ENCODE measurements at regions not wholly inside any gene's neighbourhood (a gene's known extent, or its start where the extent isn't known, plus 50 kb on each side); places are given as distances from the start of the nearest gene placed in this dataset.
A peak's percentile ranks its signal among the peaks of the same experiment; 100 is the strongest.

- no peak overlapping the region for H3K4me3 ChIP-seq (ENCODE audit: low read length)
- DNase-seq (ENCODE audit: low read depth): no peak
- TF ChIP-seq CTCF (conservative IDR thresholded peaks at IDR 0.05; ENCODE audit: low read depth, low read length): no peak
Observed at GRCh38 chr4:53713767-53714166, 122.5 kb upstream of the LNX1 start.

- no peak overlapping the region for H3K4me3 ChIP-seq (ENCODE audit: low read length)
- no peak for TF ChIP-seq CTCF (conservative IDR thresholded peaks at IDR 0.05; ENCODE audit: low read depth, low read length)
- DNase-seq (ENCODE audit: low read depth): no peak
Observed at GRCh38 chr4:53713296-53713695, 122.0 kb upstream of the LNX1 start.

GRCh38 chr4:53712408-53713020 lies 121.2 kb upstream of the LNX1 start:
- TF ChIP-seq CTCF (conservative IDR thresholded peaks at IDR 0.05; ENCODE audit: low read depth, low read length): no peak
- no peak for DNase-seq (ENCODE audit: low read depth)
- H3K4me3 ChIP-seq (ENCODE audit: low read length): no peak overlapping the region

- no peak for TF ChIP-seq CTCF (conservative IDR thresholded peaks at IDR 0.05; ENCODE audit: low read depth, low read length)
- H3K4me3 ChIP-seq (ENCODE audit: low read length): no peak overlapping the region
- DNase-seq (ENCODE audit: low read depth): no peak
Observed at GRCh38 chr4:53711926-53712325, 120.6 kb upstream of the LNX1 start.

GRCh38 chr4:53709693-53710092 lies 118.4 kb upstream of the LNX1 start:
- no peak overlapping the region for H3K4me3 ChIP-seq (ENCODE audit: low read length)
- no peak for DNase-seq (ENCODE audit: low read depth)
- TF ChIP-seq CTCF (conservative IDR thresholded peaks at IDR 0.05; ENCODE audit: low read depth, low read length): peak; percentile 12

GRCh38 chr4:53707491-53707890 lies 116.2 kb upstream of the LNX1 start:
- TF ChIP-seq CTCF (conservative IDR thresholded peaks at IDR 0.05; ENCODE audit: low read depth, low read length): no peak
- no peak overlapping the region for H3K4me3 ChIP-seq (ENCODE audit: low read length)
- no peak for DNase-seq (ENCODE audit: low read depth)

- peak; percentile 79 for TF ChIP-seq CTCF (conservative IDR thresholded peaks at IDR 0.05; ENCODE audit: low read depth, low read length)
- H3K4me3 ChIP-seq (ENCODE audit: low read length): no peak overlapping the region
- DNase-seq (ENCODE audit: low read depth): no peak
Observed at GRCh38 chr4:53706422-53707032, 115.2 kb upstream of the LNX1 start.

Data from retinal pigment epithelial cell (primary cell).